ENCODE measurements at regions not wholly inside any gene's neighbourhood (a gene's known extent, or its start where the extent isn't known, plus 50 kb on each side); places are given as distances from the start of the nearest gene placed in this dataset.
A peak's percentile ranks its signal among the peaks of the same experiment; 100 is the strongest.

- H2AFZ ChIP-seq (ENCODE audit: control insufficient read depth, low read length) = no peak overlapping the region
- H3K36me3 ChIP-seq (ENCODE audit: control insufficient read depth in 2 of 2, extremely low read depth in 1 of 2, insufficient read depth in 2 of 2, low read length in 2 of 2) = no peaks in the 10 kb centered on the region
- H4K20me1 ChIP-seq (ENCODE audit: control insufficient read depth, extremely low read depth, insufficient read depth, low read length) = no peaks in the 10 kb centered on the region
- no peak overlapping the region for H3K4me3 ChIP-seq (ENCODE audit: control insufficient read depth in 2 of 3, extremely low read depth in 1 of 3, insufficient read depth in 2 of 3, low read depth in 1 of 3, low read length in 3 of 3)
- no peaks in the 10 kb centered on the region for H3K79me2 ChIP-seq (ENCODE audit: control insufficient read depth, insufficient read depth, low read length)
- no peak overlapping the region for H3K9ac ChIP-seq (ENCODE audit: control insufficient read depth, extremely low read depth, insufficient read depth, low read length)
- no peaks in the 10 kb centered on the region for H3K4me1 ChIP-seq (ENCODE audit: control insufficient read depth, extremely low read depth, insufficient read depth, low read length)
- H3K9me3 ChIP-seq (ENCODE audit: control insufficient read depth, low read depth, low read length) = no peaks in the 10 kb centered on the region
- TF ChIP-seq CTCF (optimal IDR thresholded peaks at IDR 0.05 in 1 of 3, IDR thresholded peaks at IDR 0.05 in 1 of 3, conservative IDR thresholded peaks at IDR 0.05 in 1 of 3; ENCODE audit: extremely low read depth in 1 of 3, insufficient read depth in 2 of 3, low read length in 3 of 3) (peak; percentile 43 to 56 (median 52)), EZH2 (IDR thresholded peaks at IDR 0.05; ENCODE audit: low read length) (no peak)
- no peak overlapping the region for H3K4me2 ChIP-seq (ENCODE audit: control insufficient read depth, extremely low read depth, insufficient read depth, low read depth, low read length)
- no peak overlapping the region for H3K27ac ChIP-seq (ENCODE audit: control insufficient read depth, insufficient read depth, low read length)
- dilution Hi-C loops (cut with MboI; ENCODE audit: extremely low pct_ligation_motif_present, low sequenced_read_pairs) = no loop called here
- DNase-seq (ENCODE audit: low read depth, low spot score) (no peak), FAIRE-seq (peak; percentile 65)
- H3K9me1 ChIP-seq (ENCODE audit: control insufficient read depth, extremely low read depth, insufficient read depth, low read length) = no peaks in the 10 kb centered on the region
- no peaks in the 10 kb centered on the region for H3K27me3 ChIP-seq (ENCODE audit: control insufficient read depth, extremely low read depth, insufficient read depth, low read length)
Measured at GRCh38 chr9:87080512-87081264, 133.4 kb upstream of the GAS1 start.

GRCh38 chr9:87081503-87081902, 134.2 kb upstream of the GAS1 start:
- TF ChIP-seq EZH2 (IDR thresholded peaks at IDR 0.05; ENCODE audit: low read length) (no peak), CTCF (optimal IDR thresholded peaks at IDR 0.05 in 1 of 3, IDR thresholded peaks at IDR 0.05 in 1 of 3, conservative IDR thresholded peaks at IDR 0.05 in 1 of 3; ENCODE audit: extremely low read depth in 1 of 3, insufficient read depth in 2 of 3, low read length in 3 of 3) (no peak)
- H3K4me1 ChIP-seq (ENCODE audit: control insufficient read depth, extremely low read depth, insufficient read depth, low read length) = no peaks in the 10 kb centered on the region
- no peaks in the 10 kb centered on the region for H3K9me3 ChIP-seq (ENCODE audit: control insufficient read depth, low read depth, low read length)
- H3K9ac ChIP-seq (ENCODE audit: control insufficient read depth, extremely low read depth, insufficient read depth, low read length) = no peak overlapping the region
- no peaks in the 10 kb centered on the region for H3K79me2 ChIP-seq (ENCODE audit: control insufficient read depth, insufficient read depth, low read length)
- no peak overlapping the region for H3K27ac ChIP-seq (ENCODE audit: control insufficient read depth, insufficient read depth, low read length)
- dilution Hi-C loops (cut with MboI; ENCODE audit: extremely low pct_ligation_motif_present, low sequenced_read_pairs) = no loop called here
- no peak overlapping the region for H3K4me3 ChIP-seq (ENCODE audit: control insufficient read depth in 2 of 3, extremely low read depth in 1 of 3, insufficient read depth in 2 of 3, low read depth in 1 of 3, low read length in 3 of 3)
- FAIRE-seq (no peak), DNase-seq (ENCODE audit: low read depth, low spot score) (no peak)
- H3K9me1 ChIP-seq (ENCODE audit: control insufficient read depth, extremely low read depth, insufficient read depth, low read length) = no peaks in the 10 kb centered on the region
- no peak overlapping the region for H2AFZ ChIP-seq (ENCODE audit: control insufficient read depth, low read length)
- H3K27me3 ChIP-seq (ENCODE audit: control insufficient read depth, extremely low read depth, insufficient read depth, low read length) = no peaks in the 10 kb centered on the region
- H3K36me3 ChIP-seq (ENCODE audit: control insufficient read depth in 2 of 2, extremely low read depth in 1 of 2, insufficient read depth in 2 of 2, low read length in 2 of 2) = no peaks in the 10 kb centered on the region
- H4K20me1 ChIP-seq (ENCODE audit: control insufficient read depth, extremely low read depth, insufficient read depth, low read length) = no peaks in the 10 kb centered on the region
- H3K4me2 ChIP-seq (ENCODE audit: control insufficient read depth, extremely low read depth, insufficient read depth, low read depth, low read length) = no peak overlapping the region
